Skeletal muscle satellite cell (primary cell): ENCODE measurements at regions not wholly inside any gene's neighbourhood (a gene's known extent, or its start where the extent isn't known, plus 50 kb on each side); places are given as distances from the start of the nearest gene placed in this dataset.

Experiments
- H3K27me3 ChIP-seq: 2 replicates; pipeline ENCODE4 v1.7.0; 2013; ENCODE audit warnings: low read length; ENCODE audit not compliant: control insufficient read depth, insufficient read depth
- H3K36me3 ChIP-seq: 2 replicates; pipeline ENCODE4 v1.7.0; 2013; ENCODE audit warnings: mild to moderate bottlenecking, control low read depth, low read length; ENCODE audit not compliant: insufficient read depth
- H3K4me1 ChIP-seq: 2 replicates; pipeline ENCODE4 v1.7.0; 2013; ENCODE audit warnings: low read length; ENCODE audit not compliant: control insufficient read depth, insufficient read depth
- H3K4me2 ChIP-seq: 2 replicates; pipeline ENCODE4 v1.7.0; 2013; ENCODE audit warnings: mild to moderate bottlenecking, low read length
- H3K4me3 ChIP-seq: 2 replicates; pipeline ENCODE4 v1.7.0; 2013; ENCODE audit warnings: low read length
- H3K9ac ChIP-seq: 2 replicates; pipeline ENCODE4 v1.7.0; 2013; ENCODE audit warnings: mild to moderate bottlenecking, low read depth, low read length, moderate library complexity
- H3K9me3 ChIP-seq: replicated peaks from 2 replicates; pipeline ENCODE4 v1.7.0; 2013; ENCODE audit warnings: mild to moderate bottlenecking, control low read depth, low read length

DNA sequence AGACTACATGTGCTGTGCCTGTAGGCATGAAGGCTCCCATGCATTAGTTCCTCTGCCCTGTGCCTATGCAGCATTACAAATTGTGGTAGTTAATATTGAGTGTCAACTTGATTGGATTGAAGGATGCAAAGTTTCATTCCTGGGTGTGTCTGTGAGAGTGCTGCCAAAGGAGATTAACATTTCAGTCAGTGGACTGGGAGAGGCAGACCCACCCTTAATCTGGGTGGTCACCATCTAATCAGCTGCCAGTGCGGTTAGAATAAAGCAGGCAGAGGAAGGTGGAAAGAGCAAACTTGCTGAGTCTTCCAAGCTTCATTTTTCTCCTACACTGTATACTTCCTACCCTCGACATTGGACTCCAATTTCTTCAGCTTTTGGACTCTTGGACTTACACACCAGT is 460.2 kb upstream of the SMIM31 start:
- Histone ChIP-seq H3K9ac (no peak overlapping the region), H3K27me3 (no peaks in the 10 kb centered on the region), H3K9me3 (no peaks in the 10 kb centered on the region), H3K4me2 (no peak overlapping the region), H3K4me3 (no peak overlapping the region), H3K4me1 (no peaks in the 10 kb centered on the region), H3K36me3 (no peaks in the 10 kb centered on the region)

DNA sequence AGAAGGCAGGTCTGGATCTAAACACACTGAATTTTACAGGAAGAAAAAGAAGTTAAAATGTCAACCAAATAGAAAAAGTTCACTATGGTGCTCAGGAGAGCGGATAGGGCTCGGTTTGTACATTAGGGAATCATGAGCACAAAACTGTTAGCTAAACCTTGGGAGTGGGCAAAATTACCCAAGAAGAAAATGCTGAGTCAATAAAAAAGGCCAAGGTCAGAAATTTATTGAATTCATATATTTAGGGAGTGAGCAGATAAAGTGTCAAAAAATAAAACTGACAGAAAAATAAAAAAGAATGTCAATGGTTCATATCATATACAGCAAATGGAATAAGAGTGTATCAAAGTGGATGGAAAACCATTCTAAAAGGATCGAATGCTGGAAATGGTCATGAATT is 452.5 kb upstream of the SMIM31 start:
- Histone ChIP-seq H3K36me3 (no peaks in the 10 kb centered on the region), H3K27me3 (no peaks in the 10 kb centered on the region), H3K4me2 (no peak overlapping the region), H3K9me3 (no peaks in the 10 kb centered on the region), H3K4me1 (peaks cover 6% of the 10 kb centered on the region), H3K4me3 (no peak overlapping the region), H3K9ac (no peak overlapping the region)

DNA sequence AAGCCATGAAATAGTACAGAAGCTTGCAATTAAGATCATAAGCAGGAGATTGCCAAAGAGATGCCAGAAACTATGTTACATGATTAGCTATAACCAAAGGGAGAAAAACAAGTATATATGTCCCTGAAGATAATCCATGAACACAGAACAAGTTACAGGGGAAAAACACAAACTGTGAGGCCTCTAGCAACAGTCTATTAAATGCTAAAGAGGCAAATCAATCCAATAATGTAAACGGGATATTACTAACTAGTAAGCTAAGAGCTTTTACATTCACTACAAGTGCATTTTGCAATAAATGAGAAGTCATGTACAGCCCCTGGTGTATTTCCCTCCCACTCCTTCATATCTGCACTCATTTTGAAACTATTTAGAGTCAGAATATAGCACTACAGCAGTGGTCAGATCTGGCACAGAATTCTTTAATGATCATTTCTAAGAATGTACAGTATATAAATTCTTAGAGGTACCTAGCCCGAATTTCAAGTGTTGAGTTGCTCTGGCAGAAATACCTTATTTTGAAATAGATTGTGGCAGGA is 449.8 kb upstream of the SMIM31 start:
- Histone ChIP-seq H3K4me1 (peaks cover 6% of the 10 kb centered on the region), H3K9ac (no peak overlapping the region)

DNA sequence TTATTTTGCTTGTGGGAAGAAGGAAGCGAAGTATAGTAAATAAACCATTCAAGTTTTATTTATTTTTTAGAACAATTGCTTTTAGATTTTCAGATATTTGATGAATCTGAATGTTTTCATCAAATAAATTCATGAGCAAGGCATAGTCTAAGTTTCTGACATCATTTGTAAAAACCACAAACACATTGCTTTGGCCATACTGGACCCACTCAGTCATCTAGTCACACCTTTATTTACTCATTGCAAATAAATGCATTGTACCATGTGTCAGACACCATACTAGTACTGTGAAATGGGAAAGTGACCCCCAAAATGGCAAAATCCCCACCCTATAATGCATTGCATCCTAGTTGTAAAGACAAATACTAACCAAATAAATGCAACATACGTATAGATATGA is 449.1 kb upstream of the SMIM31 start:
- Histone ChIP-seq H3K27me3 (no peaks in the 10 kb centered on the region), H3K4me2 (no peak overlapping the region), H3K36me3 (no peaks in the 10 kb centered on the region), H3K9me3 (no peaks in the 10 kb centered on the region), H3K9ac (no peak overlapping the region), H3K4me3 (no peak overlapping the region), H3K4me1 (peaks cover 6% of the 10 kb centered on the region)

More for the DNA sequence above, 449.8 kb upstream of the SMIM31 start:
- Histone ChIP-seq H3K4me2 (no peak overlapping the region), H3K36me3 (no peaks in the 10 kb centered on the region), H3K27me3 (no peaks in the 10 kb centered on the region), H3K4me3 (no peak overlapping the region), H3K9me3 (no peaks in the 10 kb centered on the region)

DNA sequence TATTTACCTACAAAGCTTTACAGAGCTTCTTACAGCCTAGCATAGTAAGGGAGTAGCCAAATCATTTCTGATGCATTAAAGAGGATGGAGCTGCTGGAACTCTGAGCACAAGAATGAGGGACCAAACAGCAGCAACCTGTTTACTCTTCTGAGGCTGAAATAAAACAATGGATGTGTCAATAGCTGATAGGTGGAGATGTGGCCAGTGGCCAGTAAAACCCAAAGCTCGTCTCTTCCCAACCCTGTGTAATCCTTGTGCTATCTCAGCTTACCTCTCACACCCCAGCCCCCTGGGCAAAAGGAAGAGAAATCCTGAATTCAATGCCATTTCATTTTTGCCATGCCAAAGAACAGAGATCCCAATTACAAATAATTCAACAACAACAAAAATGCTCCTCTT is 446.7 kb upstream of the SMIM31 start:
- no peaks in the 10 kb centered on the region for H3K36me3 ChIP-seq
- no peak overlapping the region for H3K4me3 ChIP-seq
- no peaks in the 10 kb centered on the region for H3K27me3 ChIP-seq
- peaks cover 6% of the 10 kb centered on the region for H3K4me1 ChIP-seq
- no peak overlapping the region for H3K4me2 ChIP-seq
- H3K9me3 ChIP-seq = no peaks in the 10 kb centered on the region
- H3K9ac ChIP-seq = no peak overlapping the region

DNA sequence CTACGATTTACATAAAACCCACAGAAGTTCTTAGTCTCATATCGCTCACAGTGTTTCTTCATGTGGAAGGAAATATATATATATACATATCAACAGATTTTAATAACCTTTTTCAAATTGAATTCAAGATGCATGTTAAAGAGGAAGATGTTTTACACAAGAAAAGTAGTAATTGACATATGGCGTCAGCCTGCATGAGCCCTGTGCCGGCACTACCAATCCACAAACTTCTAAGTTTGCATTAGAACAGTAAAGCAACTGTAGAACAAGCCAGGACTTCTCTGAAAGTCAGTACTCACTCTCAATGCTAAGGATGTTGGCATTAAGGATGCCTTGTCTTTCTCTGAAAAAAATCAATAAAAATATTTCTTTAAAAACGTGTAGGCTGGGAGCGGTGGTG is 441.3 kb upstream of the SMIM31 start:
- Histone ChIP-seq H3K9ac (no peak overlapping the region), H3K4me3 (no peak overlapping the region), H3K4me2 (no peak overlapping the region), H3K9me3 (no peaks in the 10 kb centered on the region), H3K27me3 (no peaks in the 10 kb centered on the region), H3K36me3 (no peaks in the 10 kb centered on the region), H3K4me1 (no peaks in the 10 kb centered on the region)

DNA sequence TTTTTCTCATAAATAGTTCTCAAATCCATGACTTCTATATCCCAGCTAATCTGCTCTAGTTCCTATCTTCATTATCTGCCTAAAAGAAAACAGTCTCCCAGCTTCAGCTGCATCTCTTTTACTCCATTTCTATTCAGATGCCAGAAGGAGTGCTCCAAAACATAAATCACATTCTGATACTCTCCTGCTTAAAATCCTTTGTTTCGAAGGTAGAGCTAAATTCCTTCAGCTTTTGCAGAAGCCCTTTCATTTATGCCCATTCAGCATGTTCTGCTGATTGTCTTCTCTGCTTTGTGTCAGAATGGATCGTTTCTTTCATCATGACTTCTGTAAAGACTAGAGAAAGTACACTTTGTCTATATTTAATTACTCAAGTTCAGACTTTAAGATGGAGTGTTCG is 440.1 kb upstream of the SMIM31 start:
- no peak overlapping the region for H3K9ac ChIP-seq
- no peaks in the 10 kb centered on the region for H3K4me1 ChIP-seq
- no peaks in the 10 kb centered on the region for H3K27me3 ChIP-seq
- no peaks in the 10 kb centered on the region for H3K9me3 ChIP-seq
- no peaks in the 10 kb centered on the region for H3K36me3 ChIP-seq
- H3K4me3 ChIP-seq = no peak overlapping the region
- no peak overlapping the region for H3K4me2 ChIP-seq

DNA sequence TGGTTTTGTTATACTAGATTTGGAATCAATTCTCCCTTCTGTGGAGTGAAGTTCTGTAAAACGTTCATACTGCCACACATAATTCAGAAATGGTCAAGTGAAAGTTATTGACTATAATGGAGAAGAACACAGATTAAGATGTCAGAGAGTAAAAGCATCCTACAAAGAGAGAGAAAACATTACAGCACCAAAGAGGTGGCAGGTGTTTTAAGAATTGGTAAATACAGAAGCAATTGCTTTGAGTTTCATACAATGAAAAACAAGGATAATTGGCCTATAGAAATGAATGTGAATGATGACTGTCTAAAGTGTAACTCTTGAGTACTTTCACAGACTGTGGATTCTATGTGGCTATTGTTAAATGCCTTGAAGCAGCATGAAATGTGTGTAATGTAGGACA is 435.6 kb upstream of the SMIM31 start:
- H3K9ac ChIP-seq = no peak overlapping the region
- H3K4me1 ChIP-seq = no peaks in the 10 kb centered on the region
- H3K4me3 ChIP-seq = no peak overlapping the region
- no peaks in the 10 kb centered on the region for H3K27me3 ChIP-seq
- no peak overlapping the region for H3K4me2 ChIP-seq
- H3K9me3 ChIP-seq = no peaks in the 10 kb centered on the region
- no peaks in the 10 kb centered on the region for H3K36me3 ChIP-seq

DNA sequence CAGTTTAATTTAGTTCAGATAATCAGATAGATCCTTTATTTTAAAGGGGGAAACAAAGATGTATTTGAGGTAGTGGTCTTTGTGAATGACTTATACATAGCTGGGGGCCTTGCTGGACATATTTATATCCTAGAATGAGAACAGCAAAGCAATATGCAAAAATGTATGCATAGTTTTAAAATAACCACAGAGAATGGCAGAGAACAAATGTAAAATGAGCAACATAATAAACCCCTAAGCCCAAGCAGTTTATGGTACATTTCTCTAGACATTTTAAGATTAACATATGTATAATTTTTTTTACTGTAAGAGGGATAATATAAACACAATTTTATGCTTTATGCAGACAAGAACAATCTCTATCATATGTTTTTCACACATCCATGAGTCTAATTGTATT is 434.2 kb upstream of the SMIM31 start:
- Histone ChIP-seq H3K27me3 (no peaks in the 10 kb centered on the region), H3K36me3 (no peaks in the 10 kb centered on the region), H3K9ac (no peak overlapping the region), H3K4me1 (no peaks in the 10 kb centered on the region), H3K4me3 (no peak overlapping the region), H3K4me2 (no peak overlapping the region), H3K9me3 (no peaks in the 10 kb centered on the region)

DNA sequence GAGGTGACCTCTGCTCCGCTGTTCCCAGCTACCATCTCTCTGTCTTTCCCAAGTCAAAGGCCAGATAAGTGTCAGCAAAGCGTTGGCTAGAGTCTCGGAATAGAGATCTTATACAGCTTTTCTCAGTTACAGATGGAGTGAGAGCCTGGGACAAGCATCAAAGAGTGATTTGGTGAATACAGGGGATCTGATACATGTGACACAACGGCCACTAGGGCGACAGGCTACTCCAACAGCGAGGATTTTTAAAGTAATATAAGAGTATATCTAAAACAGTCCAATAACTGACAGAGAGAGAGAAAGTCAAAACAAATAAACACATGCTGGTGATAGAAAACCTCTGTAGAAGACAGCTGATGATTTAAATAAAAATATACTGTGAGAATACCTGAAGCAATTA is 433.1 kb upstream of the SMIM31 start:
- no peak overlapping the region for H3K4me3 ChIP-seq
- no peaks in the 10 kb centered on the region for H3K4me1 ChIP-seq
- no peak overlapping the region for H3K9ac ChIP-seq
- H3K4me2 ChIP-seq = no peak overlapping the region
- no peaks in the 10 kb centered on the region for H3K36me3 ChIP-seq
- no peaks in the 10 kb centered on the region for H3K9me3 ChIP-seq
- H3K27me3 ChIP-seq = no peaks in the 10 kb centered on the region

DNA sequence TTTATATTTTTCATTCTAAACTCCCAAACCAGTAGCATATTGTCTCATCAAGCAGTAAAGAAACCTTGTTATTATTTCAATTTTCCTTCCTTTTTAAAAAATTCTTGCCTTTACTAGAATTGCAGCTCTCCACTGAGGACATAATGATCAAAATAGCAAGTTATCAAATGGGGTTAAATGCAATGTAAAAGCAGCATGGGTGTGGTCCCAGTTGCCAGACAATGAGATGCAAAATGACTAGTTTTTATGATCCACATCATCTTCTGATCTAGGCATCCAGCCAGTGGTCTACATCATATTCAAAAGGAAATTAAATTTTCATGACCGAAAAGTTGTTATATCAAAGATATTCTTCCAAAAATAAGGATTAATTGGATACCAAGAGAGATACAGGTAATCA is 427.9 kb upstream of the SMIM31 start:
- no peak overlapping the region for H3K9ac ChIP-seq
- no peaks in the 10 kb centered on the region for H3K9me3 ChIP-seq
- no peak overlapping the region for H3K4me3 ChIP-seq
- no peak overlapping the region for H3K4me2 ChIP-seq
- no peaks in the 10 kb centered on the region for H3K27me3 ChIP-seq
- no peaks in the 10 kb centered on the region for H3K36me3 ChIP-seq
- H3K4me1 ChIP-seq = no peaks in the 10 kb centered on the region

DNA sequence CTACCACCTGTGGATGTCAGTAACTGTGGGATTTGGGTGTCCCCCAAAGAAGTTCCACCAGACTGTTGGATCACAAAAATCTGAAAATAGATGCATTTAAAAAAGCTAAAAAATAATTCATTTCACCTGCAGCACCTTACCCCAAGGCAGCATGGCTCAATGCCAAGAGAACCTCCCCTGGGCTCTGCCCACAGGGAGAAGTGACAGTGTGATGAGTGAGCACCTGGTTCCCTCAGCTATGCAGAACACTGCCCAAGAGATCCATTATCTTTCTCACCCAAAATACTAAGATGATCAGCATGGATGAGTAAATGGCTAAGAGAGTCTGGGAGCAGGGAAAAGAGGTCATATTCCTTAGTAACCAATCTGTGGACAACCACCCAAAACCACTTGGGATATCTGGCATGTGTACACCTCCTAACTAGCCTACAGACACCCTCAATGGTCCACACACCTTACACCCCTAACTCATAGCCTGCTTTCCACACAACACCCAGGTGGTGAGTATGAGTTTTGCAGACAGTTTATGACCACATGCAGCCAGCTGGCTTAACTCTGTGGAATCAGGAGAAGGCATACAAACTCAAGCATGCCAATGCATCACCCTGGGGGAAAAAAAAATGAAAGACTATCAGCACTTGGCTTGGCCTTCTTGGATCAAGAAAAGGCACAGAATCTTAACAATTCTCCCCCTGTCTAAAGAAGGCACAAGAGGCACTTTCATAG is 416.5 kb upstream of the SMIM31 start:
- Histone ChIP-seq H3K9ac (no peak overlapping the region), H3K9me3 (no peaks in the 10 kb centered on the region), H3K27me3 (no peaks in the 10 kb centered on the region), H3K4me1 (no peaks in the 10 kb centered on the region), H3K36me3 (no peaks in the 10 kb centered on the region), H3K4me2 (no peak overlapping the region), H3K4me3 (no peak overlapping the region)
